ENCODE measurements at regions not wholly inside any gene's neighbourhood (a gene's known extent, or its start where the extent isn't known, plus 50 kb on each side); places are given as distances from the start of the nearest gene placed in this dataset.

GRCh38 chr12:90899456-90900182 lies 55.4 kb downstream of the CCER1 start:
- Histone ChIP-seq H3K36me3 (no peaks in the 10 kb centered on the region), H3K27ac (no peak overlapping the region), H3K4me1 (no peaks in the 10 kb centered on the region), H3K9me3 (no peaks in the 10 kb centered on the region), H3K4me3 (no peak overlapping the region), H3K27me3 (replicated peaks in 1 of 7) (no peaks in the 10 kb centered on the region)
- no peak for TF ChIP-seq CTCF (IDR thresholded peaks at IDR 0.05 in 8 of 11, conservative IDR thresholded peaks at IDR 0.05 in 3 of 11)
- no peak for TF ChIP-seq POLR2AphosphoS5 (IDR thresholded peaks at IDR 0.05)
- no peak for TF ChIP-seq POLR2A (IDR thresholded peaks at IDR 0.05)
- intact Hi-C loops (cut with DNase I; ENCODE audit: low total_unique reads) = no loop called here
- DNase-seq = no peak
- WGBS, 5 donors = 63 to 77% (median 70%) methylated on average over 4 of the region's 4 CpGs

GRCh38 chr12:90897986-90898385 lies 57.0 kb downstream of the CCER1 start:
- TF ChIP-seq CTCF (IDR thresholded peaks at IDR 0.05 in 8 of 11, conservative IDR thresholded peaks at IDR 0.05 in 3 of 11) (no peak), POLR2A (IDR thresholded peaks at IDR 0.05) (no peak), POLR2AphosphoS5 (IDR thresholded peaks at IDR 0.05) (no peak)
- no peaks in the 10 kb centered on the region for H3K36me3 ChIP-seq
- no peak overlapping the region for H3K4me3 ChIP-seq
- no peaks in the 10 kb centered on the region for H3K9me3 ChIP-seq
- H3K27ac ChIP-seq = no peak overlapping the region
- H3K4me1 ChIP-seq = no peaks in the 10 kb centered on the region
- DNase-seq = no peak
- H3K27me3 ChIP-seq (replicated peaks in 1 of 7) = no peaks in the 10 kb centered on the region
- intact Hi-C loops (cut with DNase I; ENCODE audit: low total_unique reads) = no loop called here

- DNase-seq = no peak
- TF ChIP-seq POLR2AphosphoS5 (IDR thresholded peaks at IDR 0.05) (no peak), CTCF (IDR thresholded peaks at IDR 0.05 in 8 of 11, conservative IDR thresholded peaks at IDR 0.05 in 3 of 11) (no peak), POLR2A (IDR thresholded peaks at IDR 0.05) (no peak)
- no peak overlapping the region for H3K27ac ChIP-seq
- no peaks in the 10 kb centered on the region for H3K27me3 ChIP-seq (replicated peaks in 1 of 7)
- no peaks in the 10 kb centered on the region for H3K9me3 ChIP-seq
- 88 to 95% (median 90%) methylated on average over 3 of the region's 3 CpGs for WGBS, 5 donors
- H3K4me3 ChIP-seq = no peak overlapping the region
- intact Hi-C loops (cut with DNase I; ENCODE audit: low total_unique reads) = no loop called here
- no peaks in the 10 kb centered on the region for H3K4me1 ChIP-seq
- H3K36me3 ChIP-seq = no peaks in the 10 kb centered on the region
Measured at GRCh38 chr12:90897316-90897715, 57.7 kb downstream of the CCER1 start.

- no peaks in the 10 kb centered on the region for H3K4me1 ChIP-seq
- H3K36me3 ChIP-seq = no peaks in the 10 kb centered on the region
- WGBS, 5 donors = 91 to 98% (median 96%) methylated on average over 1 of the region's 1 CpG
- H3K4me3 ChIP-seq = no peak overlapping the region
- no peak overlapping the region for H3K27ac ChIP-seq
- TF ChIP-seq POLR2AphosphoS5 (IDR thresholded peaks at IDR 0.05) (no peak), POLR2A (IDR thresholded peaks at IDR 0.05) (no peak), CTCF (IDR thresholded peaks at IDR 0.05 in 8 of 11, conservative IDR thresholded peaks at IDR 0.05 in 3 of 11) (no peak)
- no peaks in the 10 kb centered on the region for H3K27me3 ChIP-seq (replicated peaks in 1 of 7)
- no peaks in the 10 kb centered on the region for H3K9me3 ChIP-seq
- intact Hi-C loops (cut with DNase I; ENCODE audit: low total_unique reads) = no loop called here
- no peak for DNase-seq
Measured at GRCh38 chr12:90896821-90897220, 58.2 kb downstream of the CCER1 start.

Measured in spleen (tissue), 11 donors.